ENCODE measurements at regions not wholly inside any gene's neighbourhood (a gene's known extent, or its start where the extent isn't known, plus 50 kb on each side); places are given as distances from the start of the nearest gene placed in this dataset.
"Not testable (repeated sequence)": the region's sequence is repeated elsewhere in the genome, so short reads cannot be mapped to it uniquely, and the experiment has no call there.

GRCh38 chr1:120305046-120305445, 109.8 kb upstream of the NBPF8 start:
- TF ChIP-seq CTCF (IDR thresholded peaks at IDR 0.05; ENCODE audit: extremely low read depth in 1 of 2, insufficient read depth in 1 of 2, low read depth in 1 of 2, low read length in 2 of 2); POLR2A (IDR thresholded peaks at IDR 0.05; ENCODE audit: low read depth, low read length); POLR2AphosphoS5 (IDR thresholded peaks at IDR 0.05; ENCODE audit: insufficient read depth, low read depth, low read length); JUN (IDR thresholded peaks at IDR 0.05; ENCODE audit: borderline replicate concordance, insufficient read depth, insufficient read length, low read depth); GATA2 (IDR thresholded peaks at IDR 0.05; ENCODE audit: insufficient read depth, insufficient read length, low read depth, low read length); FOS (IDR thresholded peaks at IDR 0.05; ENCODE audit: borderline replicate concordance, insufficient read depth, low read length); EZH2 (IDR thresholded peaks at IDR 0.05; ENCODE audit: borderline replicate concordance, low read depth, low read length, severe bottlenecking); MYC (IDR thresholded peaks at IDR 0.05; ENCODE audit: low read depth, low read length): not testable (repeated sequence)
- TF ChIP-seq, protein P1, sequence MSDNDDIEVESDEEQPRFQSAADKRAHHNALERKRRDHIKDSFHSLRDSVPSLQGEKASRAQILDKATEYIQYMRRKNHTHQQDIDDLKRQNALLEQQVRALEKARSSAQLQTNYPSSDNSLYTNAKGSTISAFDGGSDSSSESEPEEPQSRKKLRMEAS (IDR thresholded peaks at IDR 0.05; ENCODE audit: insufficient read depth, insufficient read length) = not testable (repeated sequence)
